ENCODE measurements at regions not wholly inside any gene's neighbourhood (a gene's known extent, or its start where the extent isn't known, plus 50 kb on each side); places are given as distances from the start of the nearest gene placed in this dataset.
"Not testable (repeated sequence)": the region's sequence is repeated elsewhere in the genome, so short reads cannot be mapped to it uniquely, and the experiment has no call there.

- H3K4me3 ChIP-seq (ENCODE audit: low read depth, low read length): no peak overlapping the region
- TF ChIP-seq CTCF (conservative IDR thresholded peaks at IDR 0.05; ENCODE audit: low read depth, low read length): no peak
- DNase-seq (ENCODE audit: low read depth): no peak
Measured at GRCh38 chr10:30542001-30542894, 87.3 kb downstream of the LYZL2 start.

- H3K4me3 ChIP-seq (ENCODE audit: low read depth, low read length): no peak overlapping the region
- DNase-seq (ENCODE audit: low read depth): no peak
- no peak for TF ChIP-seq CTCF (conservative IDR thresholded peaks at IDR 0.05; ENCODE audit: low read depth, low read length)
Measured at GRCh38 chr10:30540276-30540675, 89.3 kb downstream of the LYZL2 start.

- no peak for TF ChIP-seq CTCF (conservative IDR thresholded peaks at IDR 0.05; ENCODE audit: low read depth, low read length)
- H3K4me3 ChIP-seq (ENCODE audit: low read depth, low read length): no peak overlapping the region
- no peak for DNase-seq (ENCODE audit: low read depth)
Measured at GRCh38 chr10:30538086-30538485, 91.5 kb downstream of the LYZL2 start.

GRCh38 chr10:30537586-30537985, 92.0 kb downstream of the LYZL2 start:
- TF ChIP-seq CTCF (conservative IDR thresholded peaks at IDR 0.05; ENCODE audit: low read depth, low read length): no peak
- no peak overlapping the region for H3K4me3 ChIP-seq (ENCODE audit: low read depth, low read length)
- no peak for DNase-seq (ENCODE audit: low read depth)

GRCh38 chr10:30537158-30537557, 92.4 kb downstream of the LYZL2 start:
- DNase-seq (ENCODE audit: low read depth); H3K4me3 ChIP-seq (ENCODE audit: low read depth, low read length): not testable (repeated sequence)

- no peak for TF ChIP-seq CTCF (conservative IDR thresholded peaks at IDR 0.05; ENCODE audit: low read depth, low read length)
- no peak for DNase-seq (ENCODE audit: low read depth)
- H3K4me3 ChIP-seq (ENCODE audit: low read depth, low read length): no peak overlapping the region
Measured at GRCh38 chr10:30536578-30536977, 93.0 kb downstream of the LYZL2 start.

GRCh38 chr10:30535677-30536076, 93.9 kb downstream of the LYZL2 start:
- no peak for TF ChIP-seq CTCF (conservative IDR thresholded peaks at IDR 0.05; ENCODE audit: low read depth, low read length)
- no peak overlapping the region for H3K4me3 ChIP-seq (ENCODE audit: low read depth, low read length)
- no peak for DNase-seq (ENCODE audit: low read depth)
